IMR-90 (cell line): ENCODE measurements at regions not wholly inside any gene's neighbourhood (a gene's known extent, or its start where the extent isn't known, plus 50 kb on each side); places are given as distances from the start of the nearest gene placed in this dataset.

Source experiments
- ATAC-seq: fragments of 200-7000 bp; cut with Tn5 transposase; 2 replicates; pipeline ENCODE4 v1.9.1; 2020; ENCODE audit warnings: low read depth, mild to moderate bottlenecking, moderate library complexity
- BruUV-seq: library from RNA; stranded (reverse); fragments of 400-500 nt; replicated peaks from 2 replicates; lab custom pipeline; 2021; lab: Mats Ljungman, UMichigan
- CTCF ChIA-PET: fragments of 300-600 bp; formaldehyde crosslinking; extraction: SDS; loops from one replicate; lab custom pipeline; 2021; ENCODE audit warnings: antibody characterized with exemption; lab: Yijun Ruan, JAX
- POLR2A ChIA-PET: fragments of 300-600 bp; sonication (Branson Sonifier 250); formaldehyde crosslinking; loops from one replicate; lab custom pipeline; 2022; ENCODE audit warnings: antibody characterized with exemption; ENCODE audit not compliant: unreplicated experiment; lab: Charles Lee
- DNase-seq: peaks from one replicate; pipeline ENCODE4 v3.0.0; 2013
- H2AFZ ChIP-seq: replicated peaks from 2 replicates; pipeline ENCODE3; 2013; ENCODE audit warnings: low read length, mild to moderate bottlenecking; ENCODE audit not compliant: poor library complexity
- H2AK5ac ChIP-seq: 2 replicates; pipeline ENCODE4 v1.6.1; 2013; ENCODE audit warnings: low read depth, low read length, inconsistent platforms
- H2AK9ac ChIP-seq: replicated peaks from 2 replicates; pipeline ENCODE3; 2013; ENCODE audit warnings: mild to moderate bottlenecking, low read depth, low read length, moderate library complexity; ENCODE audit not compliant: poor library complexity
- H2BK120ac ChIP-seq: 2 replicates; pipeline ENCODE4 v1.6.1; 2013; ENCODE audit warnings: low read depth, low read length, inconsistent platforms
- H2BK15ac ChIP-seq: 3 replicates; pipeline ENCODE4 v1.6.1; 2013; ENCODE audit warnings: low read depth, low read length, inconsistent platforms
- H2BK20ac ChIP-seq: 2 replicates; pipeline ENCODE4 v1.6.1; 2013; ENCODE audit warnings: low read depth, mild to moderate bottlenecking, inconsistent platforms, low read length, moderate library complexity
- H2BK5ac ChIP-seq: 2 replicates; pipeline ENCODE4 v1.6.1; 2013; ENCODE audit warnings: mild to moderate bottlenecking, low read depth, low read length, inconsistent platforms; ENCODE audit not compliant: poor library complexity, severe bottlenecking
- H3K14ac ChIP-seq: replicated peaks from 2 replicates; pipeline ENCODE4 v1.6.1; 2013; ENCODE audit warnings: low read depth, low read length, inconsistent platforms
- H3K18ac ChIP-seq: 2 replicates; pipeline ENCODE4 v1.6.1; 2013; ENCODE audit warnings: low read depth, low read length, control low read depth
- H3K23ac ChIP-seq: 2 replicates; pipeline ENCODE4 v1.6.1; 2013; ENCODE audit warnings: low read depth, low read length, inconsistent platforms
- H3K27ac ChIP-seq: 2 replicates; pipeline ENCODE4 v1.5.1; 2013; ENCODE audit warnings: mild to moderate bottlenecking, control low read depth, low read length; ENCODE audit not compliant: insufficient read depth
- H3K27me3 ChIP-seq: 2 replicates; pipeline ENCODE4 v1.6.1; 2013; ENCODE audit warnings: low read length; ENCODE audit not compliant: control insufficient read depth, insufficient read depth
- H3K36me3 ChIP-seq: 2 replicates; pipeline ENCODE4 v1.6.1; 2013; ENCODE audit warnings: low read length, mixed read lengths; ENCODE audit not compliant: control insufficient read depth, insufficient read depth
- H3K4ac ChIP-seq: 2 replicates; pipeline ENCODE4 v1.6.1; 2013; ENCODE audit warnings: low read depth, low read length, inconsistent platforms
- H3K4me1 ChIP-seq: 2 replicates; pipeline ENCODE4 v1.6.1; 2013; ENCODE audit warnings: low read length, mixed read lengths; ENCODE audit not compliant: control insufficient read depth, insufficient read depth
- H3K4me2 ChIP-seq: 2 replicates; pipeline ENCODE4 v1.6.1; 2013; ENCODE audit warnings: low read depth, mild to moderate bottlenecking, control low read depth, low read length, moderate library complexity
- H3K4me3 ChIP-seq: 2 replicates; pipeline ENCODE4 v1.5.1; 2013; ENCODE audit warnings: low read depth, mild to moderate bottlenecking, control low read depth, low read length, moderate library complexity; ENCODE audit not compliant: insufficient read depth
- H3K56ac ChIP-seq: 2 replicates; pipeline ENCODE4 v1.6.1; 2013; ENCODE audit warnings: low read length, inconsistent platforms; ENCODE audit not compliant: insufficient read depth; ENCODE audit errors: extremely low read depth
- H3K79me1 ChIP-seq, 2 experiments: 2 replicates each; pipeline ENCODE4 v1.6.1; 2013; ENCODE audit warnings: low read length in 2 of 2, inconsistent platforms in 1 of 2, low read depth in 1 of 2
- H3K9ac ChIP-seq: 2 replicates; pipeline ENCODE4 v1.6.1; 2013; ENCODE audit warnings: low read depth, low read length, control low read depth
- H3K9me1 ChIP-seq: 2 replicates; pipeline ENCODE4 v1.6.1; 2013; ENCODE audit warnings: low read length, inconsistent platforms; ENCODE audit not compliant: insufficient read depth
- H3K9me3 ChIP-seq: 2 replicates; pipeline ENCODE4 v1.6.1; 2013; ENCODE audit warnings: low read length; ENCODE audit not compliant: control insufficient read depth, insufficient read depth
- H4K20me1 ChIP-seq: 2 replicates; pipeline ENCODE4 v1.6.1; 2013; ENCODE audit warnings: low read length, inconsistent platforms; ENCODE audit not compliant: insufficient read depth
- H4K5ac ChIP-seq: 2 replicates; pipeline ENCODE4 v1.6.1; 2013; ENCODE audit warnings: mild to moderate bottlenecking, low read depth, low read length, control low read depth
- H4K8ac ChIP-seq, 2 experiments: 2 replicates each; pipeline ENCODE4 v1.6.1; 2013; ENCODE audit warnings: low read depth in 2 of 2, low read length in 2 of 2, control low read depth in 1 of 2, inconsistent platforms in 1 of 2
- H4K91ac ChIP-seq: 2 replicates; pipeline ENCODE4 v1.6.1; 2013; ENCODE audit warnings: low read depth, low read length, inconsistent platforms; ENCODE audit not compliant: insufficient read depth
- RCOR1 ChIP-seq: IDR thresholded peaks from 2 replicates; pipeline ENCODE4 v1.6.1; 2012; ENCODE audit warnings: mild to moderate bottlenecking, low read length, improper control_type of control experiment; ENCODE audit not compliant: insufficient replicate concordance
- RFX5 ChIP-seq: IDR thresholded peaks from 2 replicates; pipeline ENCODE4 v1.8.0; 2012; ENCODE audit warnings: low read depth, mild to moderate bottlenecking, low read length, moderate library complexity
- USF2 ChIP-seq: fragments of 150-350 bp; IDR thresholded peaks from 2 replicates; pipeline ENCODE4 v1.6.1; 2017; ENCODE audit warnings: mild to moderate bottlenecking, antibody characterized with exemption, low read length, low read depth
- WGBS, 2 experiments: methylation state at CpG; one replicate each; pipeline versions ENCODE4 v1.1.5 to v1.1.7; 2013; ENCODE audit warnings: missing lambda C conversion rate in 2 of 2; ENCODE audit not compliant: insufficient read length in 1 of 2; ENCODE audit errors: extremely low coverage in 2 of 2; 5-methylcytosine and 5-hydroxymethylcytosine counted together
- dilution Hi-C: fragments of 300-500 bp; cut with HindIII; formaldehyde crosslinking; loops from one replicate; pipeline ENCODE4 v1.14.3; 2018; ENCODE audit warnings: low sequenced_read_pairs; ENCODE audit not compliant: unreplicated experiment
- in situ Hi-C: fragments of 300-500 bp; cut with MboI; formaldehyde crosslinking; loops from 3 replicates; pipeline ENCODE4 v1.14.3; 2019; ENCODE audit warnings: low sequenced_read_pairs, inconsistent platforms, mixed read lengths
- intact Hi-C: fragments of 100-400 bp; cut with micrococcal nuclease; formaldehyde crosslinking; loops from 2 replicates; pipeline ENCODE4 v1.10.0; 2022

- DNase-seq (no peak), ATAC-seq (no peak)
- H2BK15ac ChIP-seq = no peak overlapping the region
- no peaks in the 10 kb centered on the region for H3K4me1 ChIP-seq
- 0% methylated on average over 1 of the region's 2 CpGs; no CpG with 5 or more reads in 1 of the 2 experiments for WGBS, 2 experiments
- no peak overlapping the region for H4K91ac ChIP-seq
- no peak overlapping the region for H2BK120ac ChIP-seq
- dilution Hi-C loops = no loop called here
- H3K36me3 ChIP-seq = no peaks in the 10 kb centered on the region
- no peak overlapping the region for H4K8ac ChIP-seq
- no peak overlapping the region for H3K27ac ChIP-seq
- ChIA-PET CTCF (no interaction called here), POLR2A (no interaction called here)
- H2BK5ac ChIP-seq = no peak overlapping the region
- H3K79me1 ChIP-seq = no peaks in the 10 kb centered on the region
- H3K9me3 ChIP-seq = no peaks in the 10 kb centered on the region
- H3K18ac ChIP-seq = no peak overlapping the region
- no peak overlapping the region for H2AK5ac ChIP-seq
- no peak overlapping the region for H3K9ac ChIP-seq
- H3K4me2 ChIP-seq = no peak overlapping the region
- BruUV-seq = no TSS peak
- H3K14ac ChIP-seq = no peak overlapping the region
- no peak overlapping the region for H2BK20ac ChIP-seq
- no peak overlapping the region for H3K4ac ChIP-seq
- H4K20me1 ChIP-seq = no peaks in the 10 kb centered on the region
- no peak overlapping the region for H2AFZ ChIP-seq
- no peak overlapping the region for H4K5ac ChIP-seq
- H3K4me3 ChIP-seq = no peak overlapping the region
- TF ChIP-seq RFX5 (no peak), USF2 (no peak), RCOR1 (no peak)
- in situ Hi-C loops = no loop called here
- H2AK9ac ChIP-seq = no peak overlapping the region
- intact Hi-C loops = no loop called here
- H3K56ac ChIP-seq = no peak overlapping the region
- H3K9me1 ChIP-seq = no peaks in the 10 kb centered on the region
- H3K27me3 ChIP-seq = no peaks in the 10 kb centered on the region
- H3K23ac ChIP-seq = no peak overlapping the region
Measured at GRCh38 chr1:68704800-68705443, 208.0 kb upstream of the DEPDC1 start.
